HL-60 (cell line): ENCODE measurements at regions not wholly inside any gene's neighbourhood (a gene's known extent, or its start where the extent isn't known, plus 50 kb on each side); places are given as distances from the start of the nearest gene placed in this dataset.

ENCODE experiments used
- DNase-seq, 2 experiments: peaks; one replicate each; pipeline ENCODE4 v3.0.0-alpha.2; 2010 to 2020; ENCODE audit warnings: low read depth in 1 of 2, low spot score in 1 of 2
- H3K27ac ChIP-seq: fragments of 250-450 bp; sonication (Bioruptor Pico); replicated peaks from 2 replicates; pipeline ENCODE4 v1.5.1; 2020; ENCODE audit warnings: mild to moderate bottlenecking, moderate library complexity
- H3K27me3 ChIP-seq: fragments of 250-450 bp; sonication (Bioruptor Pico); 2 replicates; pipeline ENCODE4 v1.5.1; 2021; ENCODE audit warnings: mild to moderate bottlenecking, moderate library complexity; ENCODE audit not compliant: insufficient read depth, poor library complexity, severe bottlenecking
- H3K4me3 ChIP-seq: replicated peaks from 2 replicates; pipeline ENCODE4 v1.5.1; 2011; ENCODE audit warnings: mild to moderate bottlenecking, control low read depth, low read length; ENCODE audit not compliant: insufficient read depth
- CTCF ChIP-seq: IDR thresholded peaks from one replicate; pipeline ENCODE4 v1.5.1; 2011; ENCODE audit warnings: low read length, control low read depth, inconsistent platforms; ENCODE audit not compliant: insufficient read depth
- GABPA ChIP-seq: IDR thresholded peaks from 2 replicates; pipeline ENCODE4 v1.6.1; 2012; ENCODE audit warnings: low read depth
- POLR2AphosphoS5 ChIP-seq: IDR thresholded peaks from 2 replicates; pipeline ENCODE4 v1.6.1; 2012; ENCODE audit warnings: low read depth
- REST ChIP-seq: IDR thresholded peaks from 2 replicates; pipeline ENCODE4 v1.6.1; 2012; ENCODE audit warnings: low read depth; ENCODE audit not compliant: insufficient replicate concordance
- SPI1 ChIP-seq: IDR thresholded peaks from 2 replicates; pipeline ENCODE4 v1.6.1; 2012; ENCODE audit warnings: low read depth, mild to moderate bottlenecking, borderline replicate concordance

DNA sequence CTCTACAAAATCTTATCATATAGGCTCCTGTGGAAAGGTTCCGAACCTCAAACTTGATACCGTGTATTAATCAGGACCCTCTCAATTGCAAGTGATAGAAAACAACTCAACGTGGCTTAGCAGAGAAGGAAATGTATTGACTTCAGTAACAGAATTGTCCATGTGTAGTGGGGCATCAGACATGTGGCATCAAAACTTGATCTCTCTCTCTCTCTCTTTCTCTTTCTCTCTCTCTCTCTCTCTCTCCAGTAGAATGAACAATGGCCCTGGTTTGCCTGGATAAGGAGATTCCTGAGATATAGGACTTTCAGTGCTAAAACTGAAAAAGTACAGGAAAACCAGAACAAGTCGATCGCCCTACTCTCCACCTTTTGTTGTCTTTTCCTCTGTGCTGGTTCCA is 168.2 kb downstream of the DRD1 start:
- Histone ChIP-seq H3K4me3 (no peak overlapping the region), H3K27ac (no peak overlapping the region), H3K27me3 (no peaks in the 10 kb centered on the region)
- DNase-seq, result no peak
- no peak for TF ChIP-seq POLR2AphosphoS5
- TF ChIP-seq CTCF, result no peak
- TF ChIP-seq REST, result no peak
- TF ChIP-seq SPI1, result no peak
- TF ChIP-seq GABPA, result no peak

GRCh38 chr5:175275097-175275496 is 168.9 kb downstream of the DRD1 start:
- no peaks in the 10 kb centered on the region for H3K27me3 ChIP-seq
- TF ChIP-seq REST (no peak), POLR2AphosphoS5 (no peak), SPI1 (no peak)
- no peak overlapping the region for H3K27ac ChIP-seq
- H3K4me3 ChIP-seq, result no peak overlapping the region
- DNase-seq, result no peak

GRCh38 chr5:175274171-175274570 is 169.8 kb downstream of the DRD1 start:
- Histone ChIP-seq H3K4me3 (no peak overlapping the region), H3K27me3 (no peaks in the 10 kb centered on the region), H3K27ac (no peak overlapping the region)
- DNase-seq, result no peak
- TF ChIP-seq CTCF, result no peak
- TF ChIP-seq GABPA, result no peak
- no peak for TF ChIP-seq SPI1
- TF ChIP-seq REST, result no peak

DNA sequence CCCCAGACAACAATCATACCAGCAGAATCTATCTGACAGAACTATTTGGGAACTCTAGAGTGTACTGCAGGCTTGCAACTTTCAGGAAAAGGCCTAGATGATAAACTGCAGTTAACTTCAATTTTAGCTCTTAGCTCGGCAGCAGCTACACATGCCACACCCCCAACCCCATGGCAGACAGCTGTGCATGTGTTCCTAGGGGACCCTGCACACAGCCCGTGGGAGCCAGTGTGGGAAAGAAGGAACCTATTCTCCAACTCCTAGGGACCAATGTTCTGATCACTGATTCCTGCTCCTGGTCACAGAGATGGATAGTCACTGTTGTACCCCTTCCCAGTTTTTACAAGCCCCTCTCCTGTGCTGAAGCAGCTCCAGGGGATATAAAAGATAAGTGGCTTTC is 179.6 kb downstream of the DRD1 start:
- Histone ChIP-seq H3K4me3 (no peak overlapping the region), H3K27me3 (peaks cover 3% of the 10 kb centered on the region), H3K27ac (no peak overlapping the region)
- TF ChIP-seq GABPA, result no peak
- TF ChIP-seq SPI1, result no peak
- no peak for TF ChIP-seq POLR2AphosphoS5
- no peak for TF ChIP-seq CTCF
- TF ChIP-seq REST, result no peak
- DNase-seq, result no peak
